Natural killer cell (primary cell): ENCODE measurements at regions not wholly inside any gene's neighbourhood (a gene's known extent, or its start where the extent isn't known, plus 50 kb on each side); places are given as distances from the start of the nearest gene placed in this dataset.

ENCODE experiments used
- ATAC-seq, 3 donors: fragments of 150-1000 bp in 2 of 3; fragments of 200-7000 bp in 1 of 3; cut with Tn5 transposase; 1 replicate in 1 of 3; 2 replicates in 2 of 3; pipeline ENCODE4 v1.10.0; 2021; ENCODE audit warnings: mild to moderate bottlenecking in 2 of 3, moderate library complexity in 2 of 3
- DNase-seq, 2 donors: peaks; one replicate each; pipeline versions ENCODE4 v3.0.0 to v3.0.0-alpha.2; 2013 to 2021; ENCODE audit warnings: mixed read lengths in 1 of 2
- H3K27ac ChIP-seq: one replicate; pipeline ENCODE4 v1.5.1; 2013; ENCODE audit warnings: mild to moderate bottlenecking, low read length
- H3K27me3 ChIP-seq: one replicate; pipeline ENCODE4 v1.6.1; 2013; ENCODE audit warnings: low read length; ENCODE audit not compliant: control insufficient read depth, insufficient read depth
- H3K36me3 ChIP-seq: one replicate; pipeline ENCODE4 v1.6.1; 2013; ENCODE audit warnings: low read length; ENCODE audit not compliant: control insufficient read depth, insufficient read depth
- H3K4me1 ChIP-seq: one replicate; pipeline ENCODE4 v1.6.1; 2013; ENCODE audit warnings: low read length; ENCODE audit not compliant: control insufficient read depth, insufficient read depth
- H3K4me3 ChIP-seq: one replicate; pipeline ENCODE4 v1.5.1; 2013; ENCODE audit warnings: low read length
- H3K9me3 ChIP-seq: one replicate; pipeline ENCODE4 v1.6.1; 2013; ENCODE audit warnings: low read length; ENCODE audit not compliant: control insufficient read depth, insufficient read depth
- H3K27ac Mint-ChIP-seq, 2 donors: one replicate each; pipeline ENCODE4 v1.8.0; 2022; ENCODE audit warnings: mild to moderate bottlenecking in 2 of 2, mixed read lengths in 2 of 2, moderate library complexity in 1 of 2
- H3K27me3 Mint-ChIP-seq, 2 donors: one replicate each; pipeline ENCODE4 v1.8.0; 2022; ENCODE audit warnings: low read depth in 2 of 2, mixed read lengths in 2 of 2
- H3K36me3 Mint-ChIP-seq: one replicate; pipeline ENCODE4 v1.8.0; 2022; ENCODE audit warnings: mixed read lengths
- H3K4me1 Mint-ChIP-seq, 2 donors: one replicate each; pipeline ENCODE4 v1.8.0; 2022; ENCODE audit warnings: mixed read lengths in 2 of 2
- H3K4me3 Mint-ChIP-seq: one replicate; pipeline ENCODE4 v1.8.0; 2022; ENCODE audit warnings: mild to moderate bottlenecking, moderate library complexity, mixed read lengths
- H3K9me3 Mint-ChIP-seq, 2 donors: one replicate each; pipeline ENCODE4 v1.8.0; 2022; ENCODE audit warnings: mixed read lengths in 2 of 2
- CTCF ChIP-seq: fragments of 200-600 bp; IDR thresholded peaks from one replicate; pipeline ENCODE4 v1.8.0; 2022; ENCODE audit warnings: antibody characterized with exemption
- WGBS: methylation state at CpG from one replicate; pipeline ENCODE4 v1.1.7; 2013; ENCODE audit warnings: missing lambda C conversion rate; ENCODE audit not compliant: insufficient coverage; 5-methylcytosine and 5-hydroxymethylcytosine counted together
- intact Hi-C: fragments of 100-400 bp; cut with micrococcal nuclease; formaldehyde crosslinking; loops from one replicate; pipeline ENCODE4 v1.14.2; 2022

- Histone ChIP-seq H3K4me1 (no peaks in the 10 kb centered on the region), H3K36me3 (no peaks in the 10 kb centered on the region), H3K9me3 (no peaks in the 10 kb centered on the region), H3K27me3 (no peaks in the 10 kb centered on the region), H3K4me3 (no peak overlapping the region), H3K27ac (no peak overlapping the region)
- TF ChIP-seq CTCF = no peak
- H3K4me3 Mint-ChIP-seq = no peak overlapping the region
- H3K4me1 Mint-ChIP-seq = no peaks in the 10 kb centered on the region
- no peak overlapping the region for H3K27ac Mint-ChIP-seq
- no peak for DNase-seq
- peaks cover 11 to 12% of the 10 kb centered on the region in 2 donors for H3K9me3 Mint-ChIP-seq
- no peak for ATAC-seq
- peaks cover 5% of the 10 kb centered on the region for H3K36me3 Mint-ChIP-seq
- intact Hi-C loops = no loop called here
- no peaks in the 10 kb centered on the region for H3K27me3 Mint-ChIP-seq
Measured at GRCh38 chr14:27485193-27485592, 887.4 kb upstream of the NOVA1 start.

- Mint-ChIP-seq H3K36me3 (peaks cover 26% of the 10 kb centered on the region), H3K9me3 (peaks cover 25 to 27% of the 10 kb centered on the region in 2 donors)
- H3K9me3 ChIP-seq = peaks cover 13% of the 10 kb centered on the region
Measured at GRCh38 chr14:27506272-27506671, 908.4 kb upstream of the NOVA1 start.

GRCh38 chr14:27528328-27528727 lies 930.5 kb upstream of the NOVA1 start:
- Mint-ChIP-seq H3K27ac (no peak overlapping the region), H3K9me3 (peaks cover 15 to 16% of the 10 kb centered on the region in 2 donors), H3K4me3 (no peak overlapping the region), H3K27me3 (no peaks in the 10 kb centered on the region), H3K4me1 (no peaks in the 10 kb centered on the region), H3K36me3 (peaks cover 8% of the 10 kb centered on the region)
- WGBS = 16% methylated on average over 1 of the region's 1 CpG
- Histone ChIP-seq H3K9me3 (no peaks in the 10 kb centered on the region), H3K36me3 (no peaks in the 10 kb centered on the region), H3K27ac (no peak overlapping the region), H3K4me3 (no peak overlapping the region), H3K27me3 (no peaks in the 10 kb centered on the region), H3K4me1 (no peaks in the 10 kb centered on the region)
- ATAC-seq = no peak
- intact Hi-C loops = no loop called here
- no peak for DNase-seq
- no peak for TF ChIP-seq CTCF

More at GRCh38 chr14:27506272-27506671, 908.4 kb upstream of the NOVA1 start:
- ATAC-seq = no peak
- no peak overlapping the region for H3K4me3 Mint-ChIP-seq
- Histone ChIP-seq H3K4me3 (no peak overlapping the region), H3K4me1 (no peaks in the 10 kb centered on the region), H3K27ac (no peak overlapping the region), H3K36me3 (no peaks in the 10 kb centered on the region), H3K27me3 (no peaks in the 10 kb centered on the region)
- WGBS = 82% methylated on average over 1 of the region's 1 CpG
- no peak for TF ChIP-seq CTCF
- H3K4me1 Mint-ChIP-seq = no peaks in the 10 kb centered on the region
- no peak for DNase-seq
- H3K27ac Mint-ChIP-seq = no peak overlapping the region
- intact Hi-C loops = no loop called here
- H3K27me3 Mint-ChIP-seq = no peaks in the 10 kb centered on the region

- TF ChIP-seq CTCF = no peak
- DNase-seq (no peak), ATAC-seq (no peak)
- H3K27me3 ChIP-seq = no peaks in the 10 kb centered on the region
- H3K36me3 ChIP-seq = no peaks in the 10 kb centered on the region
- intact Hi-C loops = no loop called here
- no peak overlapping the region for H3K4me3 Mint-ChIP-seq
- WGBS = 85% methylated on average over 2 of the region's 3 CpGs
- H3K4me3 ChIP-seq = no peak overlapping the region
- H3K4me1 ChIP-seq = no peaks in the 10 kb centered on the region
- H3K4me1 Mint-ChIP-seq = no peaks in the 10 kb centered on the region
- H3K27ac Mint-ChIP-seq = no peak overlapping the region
- no peak overlapping the region for H3K27ac ChIP-seq
- peaks cover 9 to 11% of the 10 kb centered on the region in 2 donors for H3K9me3 Mint-ChIP-seq
- H3K27me3 Mint-ChIP-seq = no peaks in the 10 kb centered on the region
- H3K36me3 Mint-ChIP-seq = no peaks in the 10 kb centered on the region
- H3K9me3 ChIP-seq = no peaks in the 10 kb centered on the region
Measured at GRCh38 chr14:27536748-27537147, 938.9 kb upstream of the NOVA1 start.
